Progenitor cell of endocrine pancreas (in vitro differentiated cells): ENCODE measurements at regions not wholly inside any gene's neighbourhood (a gene's known extent, or its start where the extent isn't known, plus 50 kb on each side); places are given as distances from the start of the nearest gene placed in this dataset.
A peak's percentile ranks its signal among the peaks of the same experiment; 100 is the strongest.
"Not testable (repeated sequence)": the region's sequence is repeated elsewhere in the genome, so short reads cannot be mapped to it uniquely, and the experiment has no call there.

ENCODE experiments used
- DNase-seq: peaks from one replicate; pipeline ENCODE4 v3.0.0; 2021; ENCODE audit warnings: low spot score; ENCODE audit not compliant: unreplicated experiment
- H3K27ac Mint-ChIP-seq: 2 replicates; pipeline ENCODE4 v1.8.0; 2021; ENCODE audit warnings: mild to moderate bottlenecking, moderate library complexity, mixed read lengths
- H3K27me3 Mint-ChIP-seq: 2 replicates; pipeline ENCODE4 v1.8.0; 2021; ENCODE audit warnings: mixed read lengths
- H3K36me3 Mint-ChIP-seq: 2 replicates; pipeline ENCODE4 v1.8.0; 2022; ENCODE audit warnings: mixed read lengths; ENCODE audit not compliant: insufficient read depth
- H3K4me1 Mint-ChIP-seq: 2 replicates; pipeline ENCODE4 v1.8.0; 2021; ENCODE audit warnings: low read depth, mixed read lengths
- H3K4me3 Mint-ChIP-seq: 2 replicates; pipeline ENCODE4 v1.8.0; 2021; ENCODE audit warnings: low read depth, mild to moderate bottlenecking, moderate library complexity, mixed read lengths
- H3K9me3 Mint-ChIP-seq: 2 replicates; pipeline ENCODE4 v1.8.0; 2021; ENCODE audit warnings: low read depth, mixed read lengths
- TF ChIP-seq, protein P1 (sequence below): fragments of 200-600 bp; sonication (generic); IDR thresholded peaks from one replicate; pipeline ENCODE4 v1.5.0; 2021; ENCODE audit warnings: antibody characterized with exemption, mild to moderate bottlenecking; ENCODE audit not compliant: unreplicated experiment

GRCh38 chr6:69570106-69570505, 226.7 kb downstream of the LMBRD1 start:
- Mint-ChIP-seq H3K27me3 (no peaks in the 10 kb centered on the region), H3K36me3 (no peaks in the 10 kb centered on the region), H3K9me3 (peaks cover 8% of the 10 kb centered on the region), H3K4me3 (no peak overlapping the region), H3K27ac (no peak overlapping the region), H3K4me1 (no peaks in the 10 kb centered on the region)
- DNase-seq: no peak
- TF ChIP-seq, protein P1, sequence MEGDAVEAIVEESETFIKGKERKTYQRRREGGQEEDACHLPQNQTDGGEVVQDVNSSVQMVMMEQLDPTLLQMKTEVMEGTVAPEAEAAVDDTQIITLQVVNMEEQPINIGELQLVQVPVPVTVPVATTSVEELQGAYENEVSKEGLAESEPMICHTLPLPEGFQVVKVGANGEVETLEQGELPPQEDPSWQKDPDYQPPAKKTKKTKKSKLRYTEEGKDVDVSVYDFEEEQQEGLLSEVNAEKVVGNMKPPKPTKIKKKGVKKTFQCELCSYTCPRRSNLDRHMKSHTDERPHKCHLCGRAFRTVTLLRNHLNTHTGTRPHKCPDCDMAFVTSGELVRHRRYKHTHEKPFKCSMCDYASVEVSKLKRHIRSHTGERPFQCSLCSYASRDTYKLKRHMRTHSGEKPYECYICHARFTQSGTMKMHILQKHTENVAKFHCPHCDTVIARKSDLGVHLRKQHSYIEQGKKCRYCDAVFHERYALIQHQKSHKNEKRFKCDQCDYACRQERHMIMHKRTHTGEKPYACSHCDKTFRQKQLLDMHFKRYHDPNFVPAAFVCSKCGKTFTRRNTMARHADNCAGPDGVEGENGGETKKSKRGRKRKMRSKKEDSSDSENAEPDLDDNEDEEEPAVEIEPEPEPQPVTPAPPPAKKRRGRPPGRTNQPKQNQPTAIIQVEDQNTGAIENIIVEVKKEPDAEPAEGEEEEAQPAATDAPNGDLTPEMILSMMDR: no peak

GRCh38 chr6:69560597-69560996, 236.2 kb downstream of the LMBRD1 start:
- not testable (repeated sequence) for H3K4me3 Mint-ChIP-seq, H3K4me1 Mint-ChIP-seq, H3K27ac Mint-ChIP-seq, DNase-seq, H3K27me3 Mint-ChIP-seq, H3K36me3 Mint-ChIP-seq
- peaks cover 22% of the 10 kb centered on the region for H3K9me3 Mint-ChIP-seq

DNA sequence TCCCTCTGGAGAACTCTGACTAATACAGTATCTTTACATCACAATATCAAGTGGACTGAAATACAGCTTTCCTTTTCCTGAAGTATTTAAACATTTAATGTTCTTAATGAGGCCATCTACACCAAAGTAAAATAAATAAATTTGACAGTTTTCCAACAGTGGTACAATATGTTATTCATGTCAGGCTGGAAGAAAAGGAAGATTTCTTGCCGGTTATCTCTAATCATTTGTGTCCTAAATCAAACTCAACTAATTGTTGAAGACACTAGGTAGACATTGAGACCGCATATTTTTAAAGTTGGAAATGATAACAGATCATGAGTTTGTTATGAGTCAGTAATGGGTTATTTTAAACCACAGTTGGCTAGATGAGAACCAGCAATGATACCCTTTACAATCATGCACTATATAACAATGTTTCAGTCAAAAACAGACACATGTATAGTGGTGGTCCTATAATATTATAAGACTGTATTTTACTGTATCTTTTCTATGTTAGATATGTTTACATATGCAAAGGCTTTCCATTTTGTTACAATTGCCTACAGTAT, 241.6 kb downstream of the LMBRD1 start:
- H3K36me3 Mint-ChIP-seq: no peaks in the 10 kb centered on the region
- DNase-seq: no peak
- no peak overlapping the region for H3K27ac Mint-ChIP-seq
- no peaks in the 10 kb centered on the region for H3K27me3 Mint-ChIP-seq
- H3K9me3 Mint-ChIP-seq: no peaks in the 10 kb centered on the region
- TF ChIP-seq, protein P1: no peak
- no peak overlapping the region for H3K4me3 Mint-ChIP-seq
- H3K4me1 Mint-ChIP-seq: no peaks in the 10 kb centered on the region

- Mint-ChIP-seq H3K4me3 (no peak overlapping the region), H3K27me3 (no peaks in the 10 kb centered on the region), H3K4me1 (no peaks in the 10 kb centered on the region), H3K9me3 (no peaks in the 10 kb centered on the region), H3K27ac (no peak overlapping the region), H3K36me3 (no peaks in the 10 kb centered on the region)
- TF ChIP-seq, protein P1: no peak
- DNase-seq: no peak
Observed at GRCh38 chr6:69542494-69542893, 254.3 kb downstream of the LMBRD1 start.

GRCh38 chr6:69527921-69528476, 268.8 kb downstream of the LMBRD1 start:
- H3K4me3 Mint-ChIP-seq: no peak overlapping the region
- TF ChIP-seq, protein P1: no peak
- H3K36me3 Mint-ChIP-seq: no peaks in the 10 kb centered on the region
- H3K9me3 Mint-ChIP-seq: no peaks in the 10 kb centered on the region
- no peaks in the 10 kb centered on the region for H3K4me1 Mint-ChIP-seq
- no peak for DNase-seq
- H3K27ac Mint-ChIP-seq: no peak overlapping the region
- no peaks in the 10 kb centered on the region for H3K27me3 Mint-ChIP-seq

GRCh38 chr6:69515480-69515879, 281.3 kb downstream of the LMBRD1 start:
- H3K27me3 Mint-ChIP-seq: not testable (repeated sequence)

More at GRCh38 chr6:69515480-69515879, 281.3 kb downstream of the LMBRD1 start:
- H3K36me3 Mint-ChIP-seq, H3K4me1 Mint-ChIP-seq, H3K9me3 Mint-ChIP-seq, H3K27ac Mint-ChIP-seq, DNase-seq: not testable (repeated sequence)
- peak overlapping the region; percentile 75 for H3K4me3 Mint-ChIP-seq
